Activated naive CD4-positive, alpha-beta T cell treated with anti-CD3 and anti-CD28 coated beads, Interleukin-2, amount 50 U/mL, for 72 hours (primary cell): ENCODE measurements at regions not wholly inside any gene's neighbourhood (a gene's known extent, or its start where the extent isn't known, plus 50 kb on each side); places are given as distances from the start of the nearest gene placed in this dataset.
A peak's percentile ranks its signal among the peaks of the same experiment; 100 is the strongest.
"Not testable (repeated sequence)": the region's sequence is repeated elsewhere in the genome, so short reads cannot be mapped to it uniquely, and the experiment has no call there.

Experiments used
- ATAC-seq, 2 donors: fragments of 150-1000 bp; cut with Tn5 transposase; 2 replicates each; pipeline ENCODE4 v1.10.0; 2021; ENCODE audit warnings: mild to moderate bottlenecking in 2 of 2, moderate library complexity in 2 of 2
- DNase-seq, 2 donors: peaks; one replicate each; pipeline ENCODE4 v3.0.0; 2021 to 2022; ENCODE audit warnings: low spot score in 2 of 2
- H3K27ac Mint-ChIP-seq, 2 donors: one replicate each; pipeline ENCODE4 v1.8.0; 2022; ENCODE audit warnings: mild to moderate bottlenecking in 2 of 2, mixed read lengths in 2 of 2
- H3K36me3 Mint-ChIP-seq, 2 donors: one replicate each; pipeline ENCODE4 v1.8.0; 2022; ENCODE audit warnings: mixed read lengths in 2 of 2
- H3K9me3 Mint-ChIP-seq, 2 donors: one replicate each; pipeline ENCODE4 v1.8.0; 2022; ENCODE audit warnings: mixed read lengths in 2 of 2

GRCh38 chr6:163738725-163739407 lies 324.3 kb downstream of the QKI start:
- DNase-seq (no peak), ATAC-seq (no peak)
- Mint-ChIP-seq H3K36me3 (no peaks in the 10 kb centered on the region), H3K27ac (no peak overlapping the region), H3K9me3 (no peaks in the 10 kb centered on the region)

GRCh38 chr6:163738304-163738703 lies 323.8 kb downstream of the QKI start:
- ATAC-seq (no peak), DNase-seq (no peak)
- H3K36me3 Mint-ChIP-seq: no peaks in the 10 kb centered on the region
- no peaks in the 10 kb centered on the region for H3K9me3 Mint-ChIP-seq
- H3K27ac Mint-ChIP-seq: no peak overlapping the region

GRCh38 chr6:163735076-163735475 lies 320.6 kb downstream of the QKI start:
- ATAC-seq: no peak
- Mint-ChIP-seq H3K9me3 (no peaks in the 10 kb centered on the region), H3K27ac (no peak overlapping the region), H3K36me3 (no peaks in the 10 kb centered on the region)
- DNase-seq: no peak

- Mint-ChIP-seq H3K9me3 (no peaks in the 10 kb centered on the region), H3K27ac (no peak overlapping the region), H3K36me3 (no peaks in the 10 kb centered on the region)
- ATAC-seq (no peak), DNase-seq (no peak)
Measured at GRCh38 chr6:163733061-163733460, 318.5 kb downstream of the QKI start.

GRCh38 chr6:163732479-163732878 lies 318.0 kb downstream of the QKI start:
- DNase-seq: no peak
- no peaks in the 10 kb centered on the region for H3K36me3 Mint-ChIP-seq
- H3K27ac Mint-ChIP-seq: no peak overlapping the region
- no peaks in the 10 kb centered on the region for H3K9me3 Mint-ChIP-seq
- no peak for ATAC-seq

- H3K9me3 Mint-ChIP-seq, DNase-seq, H3K27ac Mint-ChIP-seq, H3K36me3 Mint-ChIP-seq, ATAC-seq: not testable (repeated sequence)
Measured at GRCh38 chr6:163732014-163732351, 317.5 kb downstream of the QKI start.

GRCh38 chr6:163731215-163732013 lies 316.9 kb downstream of the QKI start:
- DNase-seq (peak in 1 of 2 donors; percentile 45), ATAC-seq (no peak)
- H3K27ac Mint-ChIP-seq: no peak overlapping the region
- no peaks in the 10 kb centered on the region for H3K36me3 Mint-ChIP-seq
- no peaks in the 10 kb centered on the region for H3K9me3 Mint-ChIP-seq

- Mint-ChIP-seq H3K36me3 (no peaks in the 10 kb centered on the region), H3K27ac (no peak overlapping the region), H3K9me3 (no peaks in the 10 kb centered on the region)
- peak in 1 of 2 donors; percentile 23 for DNase-seq
- no peak for ATAC-seq
Measured at GRCh38 chr6:163730246-163731210, 316.0 kb downstream of the QKI start.

GRCh38 chr6:163729127-163729872 lies 314.8 kb downstream of the QKI start:
- no peak for ATAC-seq
- H3K9me3 Mint-ChIP-seq: no peaks in the 10 kb centered on the region
- no peaks in the 10 kb centered on the region for H3K36me3 Mint-ChIP-seq
- DNase-seq: peak in 1 of 2 donors; percentile 4
- peak overlapping the region in 1 of 2 donors; percentile 86 for H3K27ac Mint-ChIP-seq

GRCh38 chr6:163728442-163729126 lies 314.1 kb downstream of the QKI start:
- H3K9me3 Mint-ChIP-seq: no peaks in the 10 kb centered on the region
- ATAC-seq: no peak
- no peak overlapping the region for H3K27ac Mint-ChIP-seq
- H3K36me3 Mint-ChIP-seq: no peaks in the 10 kb centered on the region
- no peak for DNase-seq

GRCh38 chr6:163726037-163726695 lies 311.6 kb downstream of the QKI start:
- H3K36me3 Mint-ChIP-seq: no peaks in the 10 kb centered on the region
- DNase-seq: no peak
- H3K9me3 Mint-ChIP-seq: no peaks in the 10 kb centered on the region
- no peak for ATAC-seq
- H3K27ac Mint-ChIP-seq: no peak overlapping the region

- H3K9me3 Mint-ChIP-seq: no peaks in the 10 kb centered on the region
- DNase-seq (no peak), ATAC-seq (no peak)
- no peaks in the 10 kb centered on the region for H3K36me3 Mint-ChIP-seq
- H3K27ac Mint-ChIP-seq: peak overlapping the region in 1 of 2 donors; percentile 55
Measured at GRCh38 chr6:163725008-163725941, 310.8 kb downstream of the QKI start.

GRCh38 chr6:163724196-163724595 lies 309.7 kb downstream of the QKI start:
- no peak overlapping the region for H3K27ac Mint-ChIP-seq
- ATAC-seq (no peak), DNase-seq (no peak)
- no peaks in the 10 kb centered on the region for H3K9me3 Mint-ChIP-seq
- H3K36me3 Mint-ChIP-seq: no peaks in the 10 kb centered on the region

GRCh38 chr6:163723759-163724158 lies 309.2 kb downstream of the QKI start:
- Mint-ChIP-seq H3K36me3 (no peaks in the 10 kb centered on the region), H3K27ac (no peak overlapping the region), H3K9me3 (no peaks in the 10 kb centered on the region)
- DNase-seq (no peak), ATAC-seq (no peak)
